HepG2 (cell line): ENCODE measurements at regions not wholly inside any gene's neighbourhood (a gene's known extent, or its start where the extent isn't known, plus 50 kb on each side); places are given as distances from the start of the nearest gene placed in this dataset.

Experiments used
- TF ChIP-seq, protein P1 (sequence below): sonication (generic); formaldehyde crosslinking; IDR thresholded peaks from 2 replicates; pipeline ENCODE4 v1.5.0; 2020; ENCODE audit warnings: mild to moderate bottlenecking, missing genetic modification reagents, moderate library complexity
- TF ChIP-seq, protein P2 (sequence below): sonication (generic); formaldehyde crosslinking; IDR thresholded peaks from 2 replicates; pipeline ENCODE4 v1.4.0; 2020; ENCODE audit warnings: low read depth, missing genetic modification reagents

DNA sequence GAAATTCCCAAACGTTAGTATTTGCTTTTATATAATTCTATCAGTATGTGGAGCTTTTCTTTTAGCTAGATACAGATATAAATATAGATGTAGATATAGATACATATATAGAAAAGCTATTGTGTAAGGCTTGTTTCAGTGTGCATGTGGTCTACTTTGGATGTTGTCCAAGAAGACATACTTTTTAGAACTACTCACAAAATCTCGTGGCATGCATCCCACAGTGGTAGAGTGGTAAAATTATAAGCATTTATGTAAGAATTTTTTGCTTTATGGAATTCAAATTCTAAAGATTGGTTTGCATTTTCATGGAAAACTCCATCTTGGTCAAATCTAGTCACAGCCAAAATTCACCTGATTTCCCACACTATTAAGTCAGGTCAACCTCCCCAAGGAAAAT is 880.4 kb downstream of the EFNB2 start:
- TF ChIP-seq, protein P1, sequence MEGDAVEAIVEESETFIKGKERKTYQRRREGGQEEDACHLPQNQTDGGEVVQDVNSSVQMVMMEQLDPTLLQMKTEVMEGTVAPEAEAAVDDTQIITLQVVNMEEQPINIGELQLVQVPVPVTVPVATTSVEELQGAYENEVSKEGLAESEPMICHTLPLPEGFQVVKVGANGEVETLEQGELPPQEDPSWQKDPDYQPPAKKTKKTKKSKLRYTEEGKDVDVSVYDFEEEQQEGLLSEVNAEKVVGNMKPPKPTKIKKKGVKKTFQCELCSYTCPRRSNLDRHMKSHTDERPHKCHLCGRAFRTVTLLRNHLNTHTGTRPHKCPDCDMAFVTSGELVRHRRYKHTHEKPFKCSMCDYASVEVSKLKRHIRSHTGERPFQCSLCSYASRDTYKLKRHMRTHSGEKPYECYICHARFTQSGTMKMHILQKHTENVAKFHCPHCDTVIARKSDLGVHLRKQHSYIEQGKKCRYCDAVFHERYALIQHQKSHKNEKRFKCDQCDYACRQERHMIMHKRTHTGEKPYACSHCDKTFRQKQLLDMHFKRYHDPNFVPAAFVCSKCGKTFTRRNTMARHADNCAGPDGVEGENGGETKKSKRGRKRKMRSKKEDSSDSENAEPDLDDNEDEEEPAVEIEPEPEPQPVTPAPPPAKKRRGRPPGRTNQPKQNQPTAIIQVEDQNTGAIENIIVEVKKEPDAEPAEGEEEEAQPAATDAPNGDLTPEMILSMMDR (CRISPR knock-in tag) = no peak
- TF ChIP-seq, protein P2, sequence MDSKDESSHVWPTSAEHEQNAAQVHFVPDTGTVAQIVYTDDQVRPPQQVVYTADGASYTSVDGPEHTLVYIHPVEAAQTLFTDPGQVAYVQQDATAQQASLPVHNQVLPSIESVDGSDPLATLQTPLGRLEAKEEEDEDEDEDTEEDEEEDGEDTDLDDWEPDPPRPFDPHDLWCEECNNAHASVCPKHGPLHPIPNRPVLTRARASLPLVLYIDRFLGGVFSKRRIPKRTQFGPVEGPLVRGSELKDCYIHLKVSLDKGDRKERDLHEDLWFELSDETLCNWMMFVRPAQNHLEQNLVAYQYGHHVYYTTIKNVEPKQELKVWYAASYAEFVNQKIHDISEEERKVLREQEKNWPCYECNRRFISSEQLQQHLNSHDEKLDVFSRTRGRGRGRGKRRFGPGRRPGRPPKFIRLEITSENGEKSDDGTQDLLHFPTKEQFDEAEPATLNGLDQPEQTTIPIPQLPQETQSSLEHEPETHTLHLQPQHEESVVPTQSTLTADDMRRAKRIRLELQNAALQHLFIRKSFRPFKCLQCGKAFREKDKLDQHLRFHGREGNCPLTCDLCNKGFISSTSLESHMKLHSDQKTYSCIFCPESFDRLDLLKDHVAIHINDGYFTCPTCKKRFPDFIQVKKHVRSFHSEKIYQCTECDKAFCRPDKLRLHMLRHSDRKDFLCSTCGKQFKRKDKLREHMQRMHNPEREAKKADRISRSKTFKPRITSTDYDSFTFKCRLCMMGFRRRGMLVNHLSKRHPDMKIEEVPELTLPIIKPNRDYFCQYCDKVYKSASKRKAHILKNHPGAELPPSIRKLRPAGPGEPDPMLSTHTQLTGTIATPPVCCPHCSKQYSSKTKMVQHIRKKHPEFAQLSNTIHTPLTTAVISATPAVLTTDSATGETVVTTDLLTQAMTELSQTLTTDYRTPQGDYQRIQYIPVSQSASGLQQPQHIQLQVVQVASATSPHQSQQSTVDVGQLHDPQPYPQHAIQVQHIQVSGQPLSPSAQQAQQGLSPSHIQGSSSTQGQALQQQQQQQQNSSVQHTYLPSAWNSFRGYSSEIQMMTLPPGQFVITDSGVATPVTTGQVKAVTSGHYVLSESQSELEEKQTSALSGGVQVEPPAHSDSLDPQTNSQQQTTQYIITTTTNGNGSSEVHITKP = no peak
